ENCODE measurements at regions not wholly inside any gene's neighbourhood (a gene's known extent, or its start where the extent isn't known, plus 50 kb on each side); places are given as distances from the start of the nearest gene placed in this dataset.

DNA sequence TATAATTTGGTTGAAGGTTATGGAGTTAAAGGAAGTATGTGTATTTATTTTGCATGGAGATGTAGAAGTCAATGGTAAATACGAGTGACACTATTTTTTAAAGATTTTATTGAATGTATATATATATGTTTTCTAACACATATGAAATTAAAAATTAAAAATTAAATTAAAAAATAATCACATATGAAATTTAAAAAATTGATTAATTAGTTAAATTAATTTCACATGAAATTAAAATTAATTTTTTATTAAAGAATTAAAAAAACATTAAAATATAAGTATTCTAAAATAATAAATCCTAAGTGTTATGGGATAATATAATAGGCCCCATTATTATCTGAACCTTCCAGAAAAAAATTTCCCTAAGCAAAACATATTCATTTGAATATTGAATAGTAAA, 1163.5 kb downstream of the ARAP2 start:
- Mint-ChIP-seq H3K4me1 (no peaks in the 10 kb centered on the region), H3K27me3 (no peaks in the 10 kb centered on the region), H3K4me3 (no peak overlapping the region), H3K27ac (ENCODE audit: low read depth) (no peak overlapping the region), H3K9me3 (no peaks in the 10 kb centered on the region), H3K36me3 (ENCODE audit: insufficient read depth) (no peaks in the 10 kb centered on the region)
- ATAC-seq (replicated peaks; ENCODE audit: extremely low read depth, poor library complexity, severe bottlenecking), result no peak
- no peak for DNase-seq (ENCODE audit: low spot score in 2 of 2)

DNA sequence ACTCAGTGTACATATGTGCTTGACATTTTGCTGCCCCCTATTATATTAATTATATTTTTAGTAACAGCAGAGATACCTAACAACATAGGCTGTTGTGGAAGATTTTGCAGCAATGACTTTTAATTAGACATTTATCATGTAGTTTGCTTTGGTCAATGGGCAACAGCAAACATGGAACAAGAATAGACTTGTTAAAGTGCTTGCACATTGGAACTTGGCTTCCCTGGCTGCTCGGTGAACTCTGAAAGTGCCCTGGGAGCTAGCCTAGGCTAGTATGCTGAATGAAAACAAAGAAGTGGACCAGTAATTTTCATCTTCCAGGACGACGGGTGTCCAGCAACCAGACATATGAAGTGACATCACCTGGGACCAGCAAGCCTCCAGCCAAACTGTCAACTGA, 1157.1 kb downstream of the ARAP2 start:
- no peaks in the 10 kb centered on the region for H3K4me1 Mint-ChIP-seq
- H3K4me3 Mint-ChIP-seq, result no peak overlapping the region
- H3K9me3 Mint-ChIP-seq, result no peaks in the 10 kb centered on the region
- H3K27me3 Mint-ChIP-seq, result no peaks in the 10 kb centered on the region
- H3K27ac Mint-ChIP-seq (ENCODE audit: low read depth), result no peak overlapping the region
- no peaks in the 10 kb centered on the region for H3K36me3 Mint-ChIP-seq (ENCODE audit: insufficient read depth)
- DNase-seq (ENCODE audit: low spot score in 2 of 2) (no peak), ATAC-seq (replicated peaks; ENCODE audit: extremely low read depth, poor library complexity, severe bottlenecking) (no peak)

DNA sequence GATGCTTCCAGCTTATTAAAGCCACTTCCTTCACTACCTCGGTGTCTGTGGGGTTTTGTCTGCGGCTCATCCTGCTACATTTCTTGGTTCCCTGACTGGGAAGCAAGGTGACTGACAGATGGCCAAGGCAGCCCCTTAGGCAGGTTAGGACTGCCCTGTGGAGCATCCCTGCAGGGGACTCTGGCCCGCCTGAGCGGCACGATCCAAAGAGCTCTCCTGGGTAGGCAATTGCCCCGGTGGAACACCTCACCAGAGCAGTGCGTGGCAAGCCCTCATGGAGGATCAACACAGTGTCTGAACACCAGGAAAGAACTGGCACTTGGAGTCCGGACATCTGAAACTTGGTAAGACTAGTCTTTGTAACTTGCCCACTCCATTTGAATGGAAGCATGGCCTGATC, 1143.4 kb downstream of the ARAP2 start:
- Mint-ChIP-seq H3K4me3 (no peak overlapping the region), H3K36me3 (ENCODE audit: insufficient read depth) (no peaks in the 10 kb centered on the region), H3K27ac (ENCODE audit: low read depth) (no peak overlapping the region), H3K9me3 (peaks cover 11% of the 10 kb centered on the region), H3K4me1 (no peaks in the 10 kb centered on the region), H3K27me3 (no peaks in the 10 kb centered on the region)
- ATAC-seq (replicated peaks; ENCODE audit: extremely low read depth, poor library complexity, severe bottlenecking) (no peak), DNase-seq (ENCODE audit: low spot score in 2 of 2) (no peak)

DNA sequence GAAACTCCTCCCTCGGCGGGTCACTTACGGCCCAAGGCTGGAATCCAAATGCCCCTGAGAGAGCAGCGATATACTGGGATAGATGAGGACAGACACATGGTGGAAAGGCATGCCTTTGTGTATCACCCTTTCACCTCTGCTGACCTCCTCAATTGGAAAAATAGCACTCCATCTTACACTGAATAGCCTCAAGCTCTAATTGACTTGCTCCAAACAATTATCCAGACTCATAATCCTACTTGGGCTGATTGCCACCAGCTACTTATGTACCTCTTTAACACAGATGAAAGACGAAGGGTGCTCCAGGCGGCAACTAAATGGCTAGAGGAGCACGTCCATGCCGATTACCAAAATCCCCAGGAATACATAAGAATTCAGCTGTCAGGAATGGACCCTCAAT, 1142.2 kb downstream of the ARAP2 start:
- Mint-ChIP-seq H3K27me3 (no peaks in the 10 kb centered on the region), H3K27ac (ENCODE audit: low read depth) (no peak overlapping the region), H3K9me3 (peaks cover 11% of the 10 kb centered on the region), H3K36me3 (ENCODE audit: insufficient read depth) (no peaks in the 10 kb centered on the region), H3K4me3 (no peak overlapping the region), H3K4me1 (no peaks in the 10 kb centered on the region)
- DNase-seq (ENCODE audit: low spot score in 2 of 2) (no peak), ATAC-seq (replicated peaks; ENCODE audit: extremely low read depth, poor library complexity, severe bottlenecking) (no peak)

DNA sequence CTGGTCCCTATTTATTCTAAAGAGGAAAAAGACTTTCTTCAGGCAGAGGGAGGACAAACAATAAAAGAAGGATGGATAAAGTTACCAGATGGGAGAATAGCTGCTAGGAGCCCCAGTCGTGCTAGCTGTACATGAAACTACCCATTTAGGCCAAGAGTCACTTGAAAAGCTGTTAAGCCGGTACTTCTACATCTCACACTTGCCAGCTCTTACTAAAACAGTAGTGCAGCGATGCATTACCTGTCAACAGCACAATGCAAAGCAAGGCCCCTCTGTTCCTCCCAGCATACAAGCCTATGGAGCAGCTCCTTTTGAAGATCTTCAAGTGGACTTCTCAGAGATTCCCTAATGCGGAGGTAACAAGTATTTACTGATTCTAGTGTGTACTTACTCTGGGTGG, 1138.8 kb downstream of the ARAP2 start:
- Mint-ChIP-seq H3K27me3 (no peaks in the 10 kb centered on the region), H3K4me1 (no peaks in the 10 kb centered on the region), H3K36me3 (ENCODE audit: insufficient read depth) (peaks cover 1% of the 10 kb centered on the region), H3K4me3 (no peak overlapping the region), H3K9me3 (peaks cover 17% of the 10 kb centered on the region), H3K27ac (ENCODE audit: low read depth) (no peak overlapping the region)
- ATAC-seq (replicated peaks; ENCODE audit: extremely low read depth, poor library complexity, severe bottlenecking) (no peak), DNase-seq (ENCODE audit: low spot score in 2 of 2) (no peak)

DNA sequence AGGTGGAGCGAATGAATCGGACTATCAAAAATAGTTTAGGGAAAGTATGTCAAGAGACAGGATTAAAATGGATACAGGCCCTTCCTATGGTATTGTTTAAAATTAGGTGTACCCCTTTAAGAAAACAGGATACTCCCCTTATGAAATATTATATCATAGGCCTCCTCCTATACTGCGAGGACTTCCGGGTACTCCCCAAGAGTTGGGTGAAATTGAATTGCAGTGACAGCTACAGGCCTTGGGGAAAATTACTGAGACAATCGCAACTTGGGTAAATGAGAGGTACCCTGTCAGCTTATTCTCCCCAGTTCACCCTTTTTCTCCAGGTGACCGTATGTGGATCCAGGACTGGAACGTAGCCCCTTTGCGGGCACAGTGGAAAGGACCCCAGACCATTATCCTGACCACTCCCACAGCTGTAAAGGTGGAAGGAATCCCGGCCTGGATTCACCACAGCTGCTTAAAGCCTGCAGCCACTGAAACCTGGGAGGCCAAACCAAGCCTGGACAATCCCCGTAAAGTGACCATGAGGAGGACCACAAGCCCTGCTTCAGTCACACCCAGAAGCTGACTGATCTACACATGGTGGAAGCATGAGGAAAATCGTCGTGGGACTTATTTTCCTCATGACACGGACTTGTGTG, 1138.1 kb downstream of the ARAP2 start:
- no peak for ATAC-seq (replicated peaks; ENCODE audit: extremely low read depth, poor library complexity, severe bottlenecking)
- H3K27ac Mint-ChIP-seq (ENCODE audit: low read depth), result no peak overlapping the region
- DNase-seq (ENCODE audit: low spot score in 2 of 2), result no peak
- H3K4me1 Mint-ChIP-seq, result no peaks in the 10 kb centered on the region
- H3K27me3 Mint-ChIP-seq, result no peaks in the 10 kb centered on the region
- H3K36me3 Mint-ChIP-seq (ENCODE audit: insufficient read depth), result peaks cover 1% of the 10 kb centered on the region
- no peak overlapping the region for H3K4me3 Mint-ChIP-seq
- H3K9me3 Mint-ChIP-seq, result peaks cover 17% of the 10 kb centered on the region

DNA sequence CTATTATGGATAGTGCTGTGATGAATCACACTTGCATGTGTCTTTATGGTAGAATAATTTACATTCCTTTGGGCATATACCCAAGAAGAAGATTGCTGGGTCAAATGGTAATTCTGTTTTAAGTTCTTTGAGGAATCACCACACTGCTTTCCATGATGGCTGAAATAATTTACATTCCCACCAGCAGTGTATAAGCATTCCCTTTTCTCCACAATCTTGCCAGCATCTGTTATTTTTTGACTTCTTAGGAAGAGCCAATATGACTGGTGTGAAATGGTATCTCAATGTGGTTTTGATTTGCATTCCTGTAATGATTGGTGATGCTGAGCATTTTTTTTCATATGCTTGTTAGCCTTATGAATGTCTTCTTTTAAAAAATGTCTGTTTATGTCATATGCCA, 1120.2 kb downstream of the ARAP2 start:
- Mint-ChIP-seq H3K4me1 (no peaks in the 10 kb centered on the region), H3K36me3 (ENCODE audit: insufficient read depth) (no peaks in the 10 kb centered on the region), H3K27me3 (no peaks in the 10 kb centered on the region), H3K4me3 (no peak overlapping the region), H3K27ac (ENCODE audit: low read depth) (no peak overlapping the region), H3K9me3 (no peaks in the 10 kb centered on the region)
- DNase-seq (ENCODE audit: low spot score in 2 of 2), result no peak
- ATAC-seq (replicated peaks; ENCODE audit: extremely low read depth, poor library complexity, severe bottlenecking), result no peak

DNA sequence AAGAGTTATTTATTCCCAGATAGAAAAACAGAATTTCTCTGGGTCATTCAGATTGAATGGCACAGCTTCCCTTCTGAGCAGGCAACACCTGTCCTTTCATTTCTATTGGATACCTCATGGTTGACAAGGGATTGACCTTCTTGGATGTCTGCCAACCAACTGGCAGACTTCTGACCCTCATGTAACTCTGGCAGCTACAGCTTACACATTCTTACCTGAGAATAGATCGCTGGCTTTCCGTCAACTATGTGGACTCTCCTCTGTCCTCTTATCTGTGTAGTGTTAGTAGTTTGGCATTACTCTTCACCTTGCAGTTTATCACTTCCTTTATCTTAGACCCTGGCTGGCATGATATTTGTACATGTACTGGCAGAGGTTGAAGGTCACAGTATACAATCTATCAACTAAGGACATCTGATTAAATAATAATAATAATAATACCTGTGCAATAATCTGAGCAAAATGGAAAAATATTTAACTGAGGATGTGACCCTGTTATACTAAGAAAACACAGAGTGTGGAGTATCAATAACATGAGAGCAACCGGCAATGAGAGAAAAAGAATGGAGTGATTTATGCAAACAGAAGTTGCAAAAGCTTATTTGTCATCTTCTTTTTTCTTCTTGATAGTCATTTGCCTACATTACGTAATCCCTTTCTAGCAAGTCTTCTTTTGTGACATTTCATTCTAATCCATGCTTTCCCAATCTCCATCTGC, 1118.2 kb downstream of the ARAP2 start:
- H3K27me3 Mint-ChIP-seq, result no peaks in the 10 kb centered on the region
- no peaks in the 10 kb centered on the region for H3K4me1 Mint-ChIP-seq
- no peak overlapping the region for H3K27ac Mint-ChIP-seq (ENCODE audit: low read depth)
- no peak overlapping the region for H3K4me3 Mint-ChIP-seq
- DNase-seq (ENCODE audit: low spot score in 2 of 2) (no peak), ATAC-seq (replicated peaks; ENCODE audit: extremely low read depth, poor library complexity, severe bottlenecking) (no peak)
- H3K36me3 Mint-ChIP-seq (ENCODE audit: insufficient read depth), result no peaks in the 10 kb centered on the region
- no peaks in the 10 kb centered on the region for H3K9me3 Mint-ChIP-seq

DNA sequence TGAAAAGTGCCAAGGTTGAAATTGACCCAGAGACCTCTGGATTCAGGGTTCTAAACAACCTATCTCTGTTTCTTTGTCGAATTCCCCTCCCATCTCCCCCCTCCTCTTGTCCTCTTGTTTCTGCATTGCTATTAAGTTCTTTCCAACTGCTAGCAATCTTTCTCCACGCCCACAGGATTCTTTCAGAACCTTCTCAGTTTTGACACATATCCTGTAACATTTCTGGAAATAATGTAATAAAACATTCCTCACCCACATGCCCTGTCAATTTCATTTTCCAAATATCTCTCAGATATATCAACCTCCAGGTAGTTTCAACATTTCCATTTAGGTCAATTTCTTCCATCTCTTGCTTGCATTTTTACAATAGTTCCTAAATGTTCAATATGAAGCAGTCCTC, 1105.9 kb downstream of the ARAP2 start:
- H3K4me1 Mint-ChIP-seq, result no peaks in the 10 kb centered on the region
- H3K4me3 Mint-ChIP-seq, result no peak overlapping the region
- DNase-seq (ENCODE audit: low spot score in 2 of 2) (no peak), ATAC-seq (replicated peaks; ENCODE audit: extremely low read depth, poor library complexity, severe bottlenecking) (no peak)
- no peaks in the 10 kb centered on the region for H3K36me3 Mint-ChIP-seq (ENCODE audit: insufficient read depth)
- no peaks in the 10 kb centered on the region for H3K27me3 Mint-ChIP-seq
- H3K27ac Mint-ChIP-seq (ENCODE audit: low read depth), result no peak overlapping the region
- no peaks in the 10 kb centered on the region for H3K9me3 Mint-ChIP-seq

DNA sequence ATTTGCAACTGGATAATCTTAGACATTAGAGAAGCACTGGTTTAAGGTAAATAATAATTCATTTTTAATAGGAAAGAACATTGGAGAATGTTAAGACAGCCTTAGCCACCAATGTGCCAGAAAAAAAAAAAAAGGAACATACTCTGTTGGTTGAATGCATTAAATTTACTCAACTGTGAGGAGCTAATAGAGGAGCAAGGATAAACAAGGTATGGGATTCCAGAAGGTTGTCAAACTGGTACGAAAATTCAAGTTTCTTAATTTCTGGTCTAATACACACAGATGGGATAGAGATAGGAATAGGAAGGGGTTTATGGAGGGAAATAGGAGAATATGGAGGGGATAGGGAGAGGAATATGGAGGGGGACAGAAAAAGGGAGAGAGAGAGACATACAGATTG, 1096.6 kb downstream of the ARAP2 start:
- DNase-seq (ENCODE audit: low spot score in 2 of 2) (no peak), ATAC-seq (replicated peaks; ENCODE audit: extremely low read depth, poor library complexity, severe bottlenecking) (no peak)
- H3K36me3 Mint-ChIP-seq (ENCODE audit: insufficient read depth), result no peaks in the 10 kb centered on the region
- no peaks in the 10 kb centered on the region for H3K27me3 Mint-ChIP-seq
- no peak overlapping the region for H3K4me3 Mint-ChIP-seq
- peaks cover 12% of the 10 kb centered on the region for H3K9me3 Mint-ChIP-seq
- no peaks in the 10 kb centered on the region for H3K4me1 Mint-ChIP-seq
- H3K27ac Mint-ChIP-seq (ENCODE audit: low read depth), result no peak overlapping the region

DNA sequence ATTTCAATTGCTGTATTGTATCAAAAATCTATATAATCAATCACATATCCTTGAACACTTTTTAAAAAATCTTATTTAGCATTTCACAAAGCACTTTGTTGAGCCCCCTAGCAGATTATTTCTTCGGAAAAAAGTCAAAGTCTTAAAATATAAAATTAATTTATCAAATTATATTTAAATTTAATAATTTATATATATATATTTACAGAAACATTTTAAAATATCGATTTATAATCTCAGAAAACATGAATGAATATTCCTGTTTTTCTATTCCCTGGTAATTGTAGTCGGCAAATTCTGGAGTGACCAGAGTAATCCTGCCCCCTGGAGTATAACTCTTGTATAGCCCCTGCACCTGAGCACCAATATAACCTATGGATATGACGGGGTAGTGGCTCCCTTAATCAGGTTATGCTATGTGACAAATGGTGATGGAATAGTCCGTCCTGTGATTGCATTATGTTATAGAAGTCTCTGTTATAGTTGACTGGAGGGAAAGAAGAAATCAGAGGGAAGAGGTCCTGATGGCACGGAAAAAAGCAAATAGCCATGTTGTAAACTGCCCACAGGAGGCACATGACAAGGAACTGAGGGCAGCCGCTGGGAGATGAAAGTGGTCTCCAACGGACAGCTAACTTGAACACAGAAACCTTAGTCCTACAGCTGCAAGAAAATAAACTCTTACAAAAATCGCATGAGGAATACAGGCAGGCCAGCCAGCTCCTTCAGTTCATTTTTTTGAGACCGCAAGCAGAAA, 1092.3 kb downstream of the ARAP2 start:
- H3K9me3 Mint-ChIP-seq, result peaks cover 19% of the 10 kb centered on the region
- no peaks in the 10 kb centered on the region for H3K4me1 Mint-ChIP-seq
- H3K36me3 Mint-ChIP-seq (ENCODE audit: insufficient read depth), result no peaks in the 10 kb centered on the region
- DNase-seq (ENCODE audit: low spot score in 2 of 2) (no peak), ATAC-seq (replicated peaks; ENCODE audit: extremely low read depth, poor library complexity, severe bottlenecking) (no peak)
- no peak overlapping the region for H3K4me3 Mint-ChIP-seq
- H3K27ac Mint-ChIP-seq (ENCODE audit: low read depth), result no peak overlapping the region
- no peaks in the 10 kb centered on the region for H3K27me3 Mint-ChIP-seq

DNA sequence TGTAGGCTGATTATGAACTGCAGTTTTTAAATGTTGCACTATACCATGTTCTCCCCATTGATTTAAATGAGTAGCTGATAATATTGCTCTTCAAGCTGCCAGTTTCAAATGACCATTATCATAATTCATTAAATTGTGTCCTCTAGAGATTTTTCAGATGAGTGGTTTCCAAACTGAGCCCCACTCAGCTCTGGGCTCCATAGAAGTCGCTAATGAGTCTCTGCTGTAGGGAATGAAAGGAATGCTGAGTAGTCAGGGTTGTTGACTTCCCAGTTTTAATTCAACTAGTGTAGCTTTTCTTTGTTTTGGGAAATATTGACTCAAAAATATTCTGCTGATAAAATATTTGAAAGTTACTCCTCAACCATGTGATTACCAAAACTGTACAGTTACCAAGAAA, 1081.1 kb downstream of the ARAP2 start:
- Mint-ChIP-seq H3K4me1 (no peaks in the 10 kb centered on the region), H3K9me3 (peaks cover 4% of the 10 kb centered on the region), H3K27me3 (no peaks in the 10 kb centered on the region), H3K36me3 (ENCODE audit: insufficient read depth) (no peaks in the 10 kb centered on the region), H3K27ac (ENCODE audit: low read depth) (no peak overlapping the region), H3K4me3 (no peak overlapping the region)
- ATAC-seq (replicated peaks; ENCODE audit: extremely low read depth, poor library complexity, severe bottlenecking) (no peak), DNase-seq (ENCODE audit: low spot score in 2 of 2) (no peak)

DNA sequence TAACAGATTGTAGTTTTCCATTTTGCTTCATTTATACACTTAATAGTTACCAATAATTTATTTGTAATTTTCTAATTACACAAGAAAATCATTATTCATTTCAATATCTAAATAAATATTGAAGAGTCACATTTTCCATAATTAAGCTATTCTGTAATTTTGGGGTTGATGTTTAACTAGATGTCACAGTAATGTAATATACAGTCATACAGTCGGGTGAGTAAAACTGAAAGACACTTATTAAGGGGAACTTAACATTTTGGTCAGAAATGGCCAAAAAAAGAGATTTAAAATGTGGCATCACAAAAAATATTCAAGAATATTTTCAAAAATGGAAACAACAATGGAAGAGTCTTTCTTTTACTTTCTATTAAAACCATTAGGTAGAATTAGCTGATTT, 1080.3 kb downstream of the ARAP2 start:
- H3K9me3 Mint-ChIP-seq, result peaks cover 4% of the 10 kb centered on the region
- H3K4me3 Mint-ChIP-seq, result no peak overlapping the region
- DNase-seq (ENCODE audit: low spot score in 2 of 2) (no peak), ATAC-seq (replicated peaks; ENCODE audit: extremely low read depth, poor library complexity, severe bottlenecking) (no peak)
- H3K27me3 Mint-ChIP-seq, result no peaks in the 10 kb centered on the region
- H3K4me1 Mint-ChIP-seq, result no peaks in the 10 kb centered on the region
- H3K27ac Mint-ChIP-seq (ENCODE audit: low read depth), result no peak overlapping the region
- H3K36me3 Mint-ChIP-seq (ENCODE audit: insufficient read depth), result no peaks in the 10 kb centered on the region
